HCT116 (cell line): ENCODE measurements at regions not wholly inside any gene's neighbourhood (a gene's known extent, or its start where the extent isn't known, plus 50 kb on each side); places are given as distances from the start of the nearest gene placed in this dataset.

Experiments used
- ATAC-seq: fragments of 200-7000 bp; cut with Tn5 transposase; 2 replicates; pipeline ENCODE4 v1.9.1; 2020; ENCODE audit warnings: mild to moderate bottlenecking, moderate library complexity
- BruUV-seq: library from RNA; stranded (reverse); fragments of 400-500 nt; replicated peaks from 2 replicates; lab custom pipeline; 2021; lab: Mats Ljungman, UMichigan
- CTCF ChIA-PET: fragments of 300-600 bp; sonication (Branson Sonifier 250); formaldehyde crosslinking; loops from one replicate; lab custom pipeline; 2021; ENCODE audit warnings: antibody characterized with exemption; lab: Charles Lee
- POLR2A ChIA-PET: fragments of 300-600, 350-600 bp; sonication (Branson Sonifier 250); formaldehyde crosslinking; loops from one replicate; lab custom pipeline; 2021; ENCODE audit warnings: antibody characterized with exemption; lab: Charles Lee
- RAD21 ChIA-PET, 2 experiments: fragments of 300-600 bp; sonication (Branson Sonifier 250); formaldehyde crosslinking; loops; one replicate each; lab custom pipeline; 2023; ENCODE audit warnings: low total read pairs in 2 of 2; ENCODE audit not compliant: uncharacterized antibody in 2 of 2, unreplicated experiment in 2 of 2, low non-redundant PET in 1 of 2; lab: Charles Lee
- DNase-seq: peaks from one replicate; pipeline ENCODE4 v3.0.0-alpha.2; 2010; ENCODE audit warnings: low read depth, low spot score
- H2AFZ ChIP-seq: fragments of 200-600 bp; shearing (Covaris generic), sonication (generic); 2 replicates; pipeline ENCODE4 v1.6.1; 2017; ENCODE audit warnings: low read depth, mixed run types, mixed read lengths, antibody characterized with exemption, low read length; ENCODE audit not compliant: poor library complexity, severe bottlenecking
- H3K27ac ChIP-seq: 2 replicates; pipeline ENCODE4 v1.5.1; 2012; ENCODE audit warnings: low read depth, low read length
- H3K27me3 ChIP-seq: fragments of 200-600 bp; sonication (generic); 2 replicates; pipeline ENCODE4 v1.6.1; 2016; ENCODE audit warnings: mixed run types, low read length, mixed read lengths; ENCODE audit not compliant: insufficient read depth
- H3K36me3 ChIP-seq, 2 experiments: fragments of 200-500 bp in 1 of 2; fragments of 200-600 bp in 1 of 2; sonication (Bioruptor generic) in 1 of 2; sonication (generic) in 1 of 2; 2 replicates each; pipeline versions ENCODE4 v1.5.1 to v1.6.1; 2014 to 2016; ENCODE audit warnings: low read length in 2 of 2, inconsistent platforms in 1 of 2, mixed read lengths in 1 of 2, mixed run types in 1 of 2; ENCODE audit not compliant: insufficient read depth in 2 of 2, control insufficient read depth in 1 of 2
- H3K4me1 ChIP-seq, 2 experiments: fragments of 200-600 bp in 1 of 2; sonication (generic) in 1 of 2; 2 replicates each; pipeline versions ENCODE4 v1.5.1 to v1.6.1; 2012 to 2017; ENCODE audit warnings: low read length in 2 of 2, inconsistent platforms in 1 of 2, mild to moderate bottlenecking in 1 of 2, mixed read lengths in 1 of 2, mixed run types in 1 of 2, moderate library complexity in 1 of 2; ENCODE audit not compliant: insufficient read depth in 2 of 2, control insufficient read depth in 1 of 2
- H3K4me2 ChIP-seq: fragments of 200-600 bp; sonication (generic); 2 replicates; pipeline ENCODE4 v1.6.1; 2017; ENCODE audit warnings: mixed run types, low read length, mixed read lengths
- H3K4me3 ChIP-seq, 2 experiments: fragments of 200-600 bp in 1 of 2; sonication (generic) in 1 of 2; replicated peaks in 1 of 2; 2 replicates each; pipeline ENCODE4 v1.5.1; 2011 to 2016; ENCODE audit warnings: low read length in 2 of 2, control low read depth in 1 of 2, low read depth in 1 of 2, mild to moderate bottlenecking in 1 of 2, mixed read lengths in 1 of 2, mixed run types in 1 of 2
- H3K79me2 ChIP-seq: fragments of 200-600 bp; sonication (generic); 2 replicates; pipeline ENCODE4 v1.6.1; 2017; ENCODE audit warnings: mild to moderate bottlenecking, mixed run types, low read length, moderate library complexity, mixed read lengths; ENCODE audit not compliant: insufficient read depth
- H3K9ac ChIP-seq: fragments of 200-600 bp; sonication (generic); 2 replicates; pipeline ENCODE4 v1.6.1; 2016; ENCODE audit warnings: low read length, mixed read lengths
- H3K9me2 ChIP-seq: fragments of 200-600 bp; sonication (generic), shearing (Covaris generic); 2 replicates; pipeline ENCODE4 v1.6.1; 2017; ENCODE audit warnings: mixed run types, mild to moderate bottlenecking, moderate library complexity; ENCODE audit not compliant: insufficient read depth
- H3K9me3 ChIP-seq, 2 experiments: fragments of 200-500 bp in 1 of 2; fragments of 200-600 bp in 1 of 2; sonication (Bioruptor generic) in 1 of 2; sonication (generic) in 1 of 2; 2 replicates each; pipeline ENCODE4 v1.6.1; 2014 to 2017; ENCODE audit warnings: low read length in 2 of 2, mixed read lengths in 2 of 2, inconsistent platforms in 1 of 2, low read depth in 1 of 2, mild to moderate bottlenecking in 1 of 2, mixed run types in 1 of 2, moderate library complexity in 1 of 2; ENCODE audit not compliant: control insufficient read depth in 1 of 2, insufficient read depth in 1 of 2
- H4K20me1 ChIP-seq: fragments of 200-600 bp; sonication (generic), shearing (Covaris generic); 2 replicates; pipeline ENCODE4 v1.6.1; 2017; ENCODE audit warnings: mixed run types, mild to moderate bottlenecking, moderate library complexity; ENCODE audit not compliant: insufficient read depth
- CBX3 ChIP-seq: IDR thresholded peaks from 2 replicates; pipeline ENCODE4 v1.6.1; 2012; ENCODE audit warnings: low read depth
- CEBPB ChIP-seq: IDR thresholded peaks from 2 replicates; pipeline ENCODE4 v1.6.1; 2012; ENCODE audit warnings: low read depth
- CTCF ChIP-seq, 3 experiments: fragments of 200-600 bp in 1 of 3; sonication (generic) in 1 of 3; IDR thresholded peaks in 2 of 3; conservative IDR thresholded peaks in 1 of 3; 2 replicates each; pipeline ENCODE4 v1.5.1; 2012 to 2017; ENCODE audit warnings: low read depth in 2 of 3, low read length in 2 of 3, antibody characterized with exemption in 1 of 3, borderline replicate concordance in 1 of 3, control low read depth in 1 of 3, mild to moderate bottlenecking in 1 of 3, mixed read lengths in 1 of 3, mixed run types in 1 of 3, moderate library complexity in 1 of 3; ENCODE audit not compliant: insufficient read depth in 1 of 3
- EGR1 ChIP-seq: IDR thresholded peaks from 2 replicates; pipeline ENCODE4 v1.6.1; 2012; ENCODE audit warnings: low read depth
- ELF1 ChIP-seq: IDR thresholded peaks from 2 replicates; pipeline ENCODE4 v1.6.1; 2012; ENCODE audit warnings: low read depth, borderline replicate concordance
- EZH2 ChIP-seq: fragments of 200-600 bp; sonication (generic); IDR thresholded peaks from 2 replicates; pipeline ENCODE4 v1.6.1; 2017; ENCODE audit warnings: antibody characterized with exemption, mixed run types
- JUND ChIP-seq: IDR thresholded peaks from 2 replicates; pipeline ENCODE4 v1.6.1; 2012
- POLR2A ChIP-seq: IDR thresholded peaks from 2 replicates; pipeline ENCODE4 v1.7.0; 2011; ENCODE audit warnings: borderline replicate concordance; ENCODE audit not compliant: insufficient read depth, insufficient read length; ENCODE audit errors: extremely low read depth
- POLR2AphosphoS5 ChIP-seq: IDR thresholded peaks from 2 replicates; pipeline ENCODE4 v1.6.1; 2011; ENCODE audit warnings: mild to moderate bottlenecking, low read depth, low read length, moderate library complexity
- REST ChIP-seq: IDR thresholded peaks from 2 replicates; pipeline ENCODE4 v1.6.1; 2012; ENCODE audit warnings: low read depth
- TCF7L2 ChIP-seq: IDR thresholded peaks from 2 replicates; pipeline ENCODE4 v1.7.0; 2011; ENCODE audit warnings: borderline replicate concordance, inconsistent platforms; ENCODE audit not compliant: insufficient read depth, insufficient read length; ENCODE audit errors: extremely low read depth
- ZFX ChIP-seq: fragments of 450-650 bp; IDR thresholded peaks from 2 replicates; pipeline ENCODE4 v1.6.1; 2017
- intact Hi-C: fragments of 100-400 bp; cut with micrococcal nuclease; formaldehyde crosslinking; loops from 2 replicates; pipeline ENCODE4 v1.10.0; 2022
- TF ChIP-seq, protein P1 (sequence below): IDR thresholded peaks from 2 replicates; pipeline ENCODE4 v1.6.1; 2012
- TF ChIP-seq, protein P2 (sequence below): IDR thresholded peaks from 2 replicates; pipeline ENCODE4 v1.6.1; 2011; ENCODE audit warnings: mild to moderate bottlenecking, low read length, moderate library complexity; ENCODE audit not compliant: insufficient replicate concordance; ENCODE audit errors: extremely low read depth

DNA sequence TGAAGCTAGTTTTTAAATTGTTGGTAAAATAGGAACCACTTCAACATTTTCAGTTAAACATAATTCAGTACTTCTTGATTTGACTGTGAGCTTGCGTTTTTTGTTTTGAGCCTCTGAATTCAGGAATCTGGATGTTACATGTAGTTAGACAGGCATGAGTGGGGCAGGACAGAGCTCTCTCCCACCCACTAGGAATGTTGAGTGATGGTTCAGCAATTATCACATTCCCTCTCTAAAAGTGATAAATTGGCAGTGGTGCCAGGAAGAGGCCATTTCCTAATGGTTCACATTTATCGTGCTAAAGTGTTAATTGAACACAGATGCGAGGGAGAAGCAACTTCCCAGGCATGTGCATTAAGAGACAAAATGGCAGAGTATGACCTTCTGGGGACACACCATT, 465.5 kb upstream of the HTR1E start:
- no peaks in the 10 kb centered on the region for H4K20me1 ChIP-seq
- no peaks in the 10 kb centered on the region for H3K79me2 ChIP-seq
- H3K9ac ChIP-seq = no peak overlapping the region
- POLR2A ChIA-PET = no interaction called here
- no peak overlapping the region for H2AFZ ChIP-seq
- DNase-seq = no peak
- TF ChIP-seq CBX3 = no peak
- no peak for TF ChIP-seq POLR2AphosphoS5
- TF ChIP-seq, protein P1, sequence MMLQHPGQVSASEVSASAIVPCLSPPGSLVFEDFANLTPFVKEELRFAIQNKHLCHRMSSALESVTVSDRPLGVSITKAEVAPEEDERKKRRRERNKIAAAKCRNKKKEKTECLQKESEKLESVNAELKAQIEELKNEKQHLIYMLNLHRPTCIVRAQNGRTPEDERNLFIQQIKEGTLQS = no peak
- H3K9me2 ChIP-seq = no peaks in the 10 kb centered on the region
- H3K4me2 ChIP-seq = no peak overlapping the region
- no peaks in the 10 kb centered on the region for H3K4me1 ChIP-seq
- no peaks in the 10 kb centered on the region for H3K27me3 ChIP-seq
- no TSS peak for BruUV-seq
- H3K36me3 ChIP-seq = no peaks in the 10 kb centered on the region
- CTCF ChIA-PET = no interaction called here
- H3K4me3 ChIP-seq = no peak overlapping the region
- intact Hi-C loops = no loop called here
- H3K9me3 ChIP-seq = no peaks in the 10 kb centered on the region
- RAD21 ChIA-PET = no interaction called here
- no peak overlapping the region for H3K27ac ChIP-seq
- ATAC-seq = no peak

DNA sequence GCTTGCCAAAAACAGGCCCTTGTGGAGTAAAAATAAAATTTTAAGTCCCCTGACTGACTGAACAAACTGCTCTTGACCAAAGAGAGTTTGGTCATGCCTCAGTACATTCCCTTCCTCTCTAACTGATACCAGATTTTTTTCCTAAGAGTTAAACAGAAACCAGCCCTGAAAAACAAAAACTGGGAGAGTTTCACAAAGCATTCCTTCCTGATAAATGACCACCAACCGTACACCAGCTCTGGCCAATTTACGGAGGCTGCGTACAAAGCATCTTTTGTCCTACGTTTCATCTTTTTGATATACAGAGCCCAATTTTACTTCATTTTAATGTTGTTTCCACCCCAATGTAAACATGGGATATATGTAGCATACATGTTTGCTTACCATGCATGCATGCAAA, 477.4 kb upstream of the HTR1E start:
- Histone ChIP-seq H3K9ac (no peak overlapping the region), H3K4me3 (no peak overlapping the region), H3K27me3 (no peaks in the 10 kb centered on the region), H3K4me2 (no peak overlapping the region), H4K20me1 (no peaks in the 10 kb centered on the region), H3K27ac (no peak overlapping the region), H3K36me3 (no peaks in the 10 kb centered on the region), H2AFZ (no peak overlapping the region), H3K9me3 (no peaks in the 10 kb centered on the region), H3K9me2 (no peaks in the 10 kb centered on the region), H3K79me2 (no peaks in the 10 kb centered on the region), H3K4me1 (no peaks in the 10 kb centered on the region)
- ChIA-PET CTCF (no interaction called here), POLR2A (no interaction called here), RAD21 (no interaction called here)
- DNase-seq (no peak), ATAC-seq (no peak)
- BruUV-seq = no TSS peak
- intact Hi-C loops = no loop called here
- TF ChIP-seq ELF1 (no peak), CBX3 (no peak), EGR1 (no peak), TCF7L2 (no peak), CTCF (IDR thresholded peaks at IDR 0.05 in 2 of 3, conservative IDR thresholded peaks at IDR 0.05 in 1 of 3; ENCODE audit: borderline replicate concordance in 1 of 3, insufficient read depth in 1 of 3, low read depth in 2 of 3, low read length in 2 of 3) (no peak), POLR2A (no peak), JUND (no peak), EZH2 (no peak), CEBPB (no peak), ZFX (no peak), REST (no peak)
- TF ChIP-seq, protein P2, sequence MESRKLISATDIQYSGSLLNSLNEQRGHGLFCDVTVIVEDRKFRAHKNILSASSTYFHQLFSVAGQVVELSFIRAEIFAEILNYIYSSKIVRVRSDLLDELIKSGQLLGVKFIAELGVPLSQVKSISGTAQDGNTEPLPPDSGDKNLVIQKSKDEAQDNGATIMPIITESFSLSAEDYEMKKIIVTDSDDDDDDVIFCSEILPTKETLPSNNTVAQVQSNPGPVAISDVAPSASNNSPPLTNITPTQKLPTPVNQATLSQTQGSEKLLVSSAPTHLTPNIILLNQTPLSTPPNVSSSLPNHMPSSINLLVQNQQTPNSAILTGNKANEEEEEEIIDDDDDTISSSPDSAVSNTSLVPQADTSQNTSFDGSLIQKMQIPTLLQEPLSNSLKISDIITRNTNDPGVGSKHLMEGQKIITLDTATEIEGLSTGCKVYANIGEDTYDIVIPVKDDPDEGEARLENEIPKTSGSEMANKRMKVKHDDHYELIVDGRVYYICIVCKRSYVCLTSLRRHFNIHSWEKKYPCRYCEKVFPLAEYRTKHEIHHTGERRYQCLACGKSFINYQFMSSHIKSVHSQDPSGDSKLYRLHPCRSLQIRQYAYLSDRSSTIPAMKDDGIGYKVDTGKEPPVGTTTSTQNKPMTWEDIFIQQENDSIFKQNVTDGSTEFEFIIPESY = no peak
